NCI-H510A treated with DMSO at 0.1 percent for 48 hours (cell line): ENCODE measurements at regions not wholly inside any gene's neighbourhood (a gene's known extent, or its start where the extent isn't known, plus 50 kb on each side); places are given as distances from the start of the nearest gene placed in this dataset.

Source experiments
- DNase-seq: peaks from one replicate; lab custom pipeline; 2025; lab: John Stamatoyannopoulos, UW

GRCh38 chr1:83029050-83029449 is 969.9 kb downstream of the TTLL7 start:
- no peak for DNase-seq

GRCh38 chr1:83028467-83028866 is 970.5 kb downstream of the TTLL7 start:
- DNase-seq = no peak

- DNase-seq = no peak
Observed at GRCh38 chr1:83027511-83027910, 971.4 kb downstream of the TTLL7 start.

- DNase-seq = no peak
Observed at GRCh38 chr1:83026745-83027144, 972.2 kb downstream of the TTLL7 start.

- no peak for DNase-seq
Observed at GRCh38 chr1:83024251-83024767, 974.6 kb downstream of the TTLL7 start.

- DNase-seq = no peak
Observed at GRCh38 chr1:83023212-83023611, 975.7 kb downstream of the TTLL7 start.

DNA sequence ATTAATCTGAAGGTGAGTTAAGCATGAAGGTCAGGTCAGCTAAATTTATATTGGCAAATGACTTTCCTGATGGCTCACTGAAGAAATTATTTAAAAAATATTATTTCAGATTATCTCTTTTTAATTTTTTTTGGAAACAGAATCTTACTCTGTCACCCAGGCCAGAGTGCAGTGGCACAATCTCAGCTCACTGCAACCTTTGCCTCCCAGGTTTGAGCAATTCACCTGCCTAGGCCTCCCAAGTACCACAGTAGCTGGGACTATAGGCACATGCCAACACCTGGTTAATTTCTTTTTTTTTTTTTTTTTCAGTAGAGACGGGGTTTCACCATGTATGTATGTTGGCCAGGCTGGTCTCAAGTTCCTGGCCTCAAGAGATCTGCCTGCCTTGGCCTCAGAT is 976.7 kb downstream of the TTLL7 start:
- DNase-seq = no peak

- no peak for DNase-seq
Observed at GRCh38 chr1:83017701-83018100, 981.2 kb downstream of the TTLL7 start.

DNA sequence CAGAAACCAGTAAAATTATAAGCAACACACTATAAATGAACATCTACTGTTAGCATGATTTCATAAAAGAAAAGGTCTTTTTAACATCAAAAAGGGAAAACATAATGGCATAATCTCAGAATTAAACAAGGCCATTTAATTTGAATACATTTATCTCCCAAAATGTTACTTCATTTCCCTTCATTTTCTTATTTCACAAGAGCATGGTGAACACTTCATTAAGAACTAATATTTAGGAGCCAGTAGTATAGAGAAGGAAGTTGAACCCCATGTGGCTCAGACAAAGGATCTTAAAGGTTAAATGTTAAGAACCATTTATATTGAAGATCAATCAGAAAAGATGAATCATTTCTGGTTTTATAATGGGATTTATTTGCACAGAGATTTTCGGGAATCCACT is 981.7 kb downstream of the TTLL7 start:
- DNase-seq = no peak

DNA sequence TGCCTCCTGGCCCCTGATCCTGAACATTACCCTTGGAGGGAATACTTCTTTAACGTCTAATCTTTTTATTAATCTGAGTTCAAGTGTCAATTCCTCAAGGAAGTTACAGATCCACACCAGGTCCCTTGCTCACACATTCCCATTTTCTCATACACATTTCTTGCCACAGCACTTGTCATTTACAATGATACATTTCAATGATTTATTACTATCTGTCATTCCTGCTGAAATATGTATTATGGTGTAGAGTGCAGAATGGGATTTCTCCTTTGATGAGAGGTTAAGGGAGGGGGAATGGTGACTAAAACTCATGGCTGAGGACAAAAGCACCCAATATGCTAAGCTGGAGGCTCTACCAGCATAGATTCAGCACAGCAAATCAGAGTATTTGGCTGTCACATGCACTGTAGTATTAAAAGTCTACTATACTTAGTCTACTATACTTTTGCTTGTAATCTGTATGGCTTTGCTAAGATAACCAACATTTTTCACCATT is 982.5 kb downstream of the TTLL7 start:
- DNase-seq = no peak

- no peak for DNase-seq
Observed at GRCh38 chr1:83015163-83015562, 983.8 kb downstream of the TTLL7 start.

GRCh38 chr1:83012950-83013349 is 986.0 kb downstream of the TTLL7 start:
- no peak for DNase-seq

GRCh38 chr1:83011265-83011664 is 987.7 kb downstream of the TTLL7 start:
- no peak for DNase-seq

GRCh38 chr1:83006271-83006670 is 992.7 kb downstream of the TTLL7 start:
- no peak for DNase-seq

- DNase-seq = no peak
Observed at GRCh38 chr1:83000286-83000685, 998.6 kb downstream of the TTLL7 start.

DNA sequence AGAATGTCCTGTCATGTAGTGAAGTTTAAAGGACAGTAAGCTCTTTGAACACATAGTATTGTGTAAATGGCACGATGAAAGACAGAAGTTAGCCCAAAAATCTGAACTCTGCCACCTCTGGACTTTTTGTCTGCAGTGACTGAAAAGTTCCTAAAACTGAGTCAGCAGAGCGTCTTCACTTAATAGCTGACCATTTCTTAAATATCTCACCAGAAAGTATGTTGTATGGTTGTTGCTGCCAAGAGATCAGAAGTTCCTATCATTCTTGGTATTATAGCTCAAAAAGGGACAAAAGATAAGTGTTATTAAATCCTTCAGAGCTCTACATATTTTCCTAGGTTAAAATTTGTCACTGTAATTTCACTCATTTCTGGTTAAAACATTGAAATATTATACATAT is 1003.0 kb downstream of the TTLL7 start:
- DNase-seq = no peak

- DNase-seq = no peak
Observed at GRCh38 chr1:82994616-82995263, 1004.2 kb downstream of the TTLL7 start.

DNA sequence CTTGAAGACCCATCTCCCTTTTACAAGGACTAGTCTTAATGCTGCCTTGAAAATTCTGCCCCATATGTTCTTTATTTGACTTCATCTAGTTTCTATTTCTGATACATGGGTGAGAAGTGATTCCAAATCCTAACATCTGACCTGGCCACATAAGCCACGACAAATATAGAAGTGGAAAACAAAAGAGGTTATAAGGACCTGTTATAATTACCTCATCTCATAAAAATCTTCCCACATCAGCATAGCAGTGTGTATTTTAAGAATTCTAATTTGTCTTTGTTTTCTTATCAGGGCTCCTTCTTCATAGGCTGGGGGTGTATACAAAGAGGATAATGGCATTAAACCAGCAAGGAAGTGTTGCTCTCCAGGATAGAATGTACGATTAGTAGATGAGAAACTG is 1007.4 kb downstream of the TTLL7 start:
- no peak for DNase-seq

DNA sequence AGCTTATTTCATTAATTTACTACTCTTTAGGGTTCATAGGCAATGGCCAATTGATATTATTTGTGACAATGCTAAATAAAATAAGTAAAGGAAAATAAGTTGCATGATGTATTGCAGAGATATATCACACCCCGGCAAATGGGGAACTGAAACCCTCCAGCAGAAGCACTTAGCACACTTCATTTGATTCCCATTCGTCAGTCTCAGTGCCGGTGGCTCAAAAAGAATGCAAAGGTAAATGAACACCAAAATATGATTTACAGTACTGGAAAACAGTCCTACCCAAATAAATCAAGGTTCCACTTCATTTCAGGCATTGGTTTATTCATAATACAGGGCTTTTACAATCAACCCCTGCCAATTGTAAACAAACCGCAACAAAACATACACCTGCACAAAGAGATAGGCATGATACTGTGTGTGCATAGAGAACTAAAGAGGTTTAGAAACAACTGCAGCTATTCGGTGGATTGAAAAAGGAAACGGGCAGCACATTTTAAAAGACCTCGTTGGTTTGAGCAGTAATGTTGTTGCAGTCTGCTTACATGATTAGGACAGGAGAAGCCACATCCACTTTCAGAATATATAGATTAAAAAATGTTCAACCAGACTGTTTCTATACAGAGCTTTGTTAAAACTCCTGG is 1019.2 kb downstream of the TTLL7 start:
- peak; percentile 86 for DNase-seq

- no peak for DNase-seq
Observed at GRCh38 chr1:82978461-82979324, 1020.2 kb downstream of the TTLL7 start.

DNA sequence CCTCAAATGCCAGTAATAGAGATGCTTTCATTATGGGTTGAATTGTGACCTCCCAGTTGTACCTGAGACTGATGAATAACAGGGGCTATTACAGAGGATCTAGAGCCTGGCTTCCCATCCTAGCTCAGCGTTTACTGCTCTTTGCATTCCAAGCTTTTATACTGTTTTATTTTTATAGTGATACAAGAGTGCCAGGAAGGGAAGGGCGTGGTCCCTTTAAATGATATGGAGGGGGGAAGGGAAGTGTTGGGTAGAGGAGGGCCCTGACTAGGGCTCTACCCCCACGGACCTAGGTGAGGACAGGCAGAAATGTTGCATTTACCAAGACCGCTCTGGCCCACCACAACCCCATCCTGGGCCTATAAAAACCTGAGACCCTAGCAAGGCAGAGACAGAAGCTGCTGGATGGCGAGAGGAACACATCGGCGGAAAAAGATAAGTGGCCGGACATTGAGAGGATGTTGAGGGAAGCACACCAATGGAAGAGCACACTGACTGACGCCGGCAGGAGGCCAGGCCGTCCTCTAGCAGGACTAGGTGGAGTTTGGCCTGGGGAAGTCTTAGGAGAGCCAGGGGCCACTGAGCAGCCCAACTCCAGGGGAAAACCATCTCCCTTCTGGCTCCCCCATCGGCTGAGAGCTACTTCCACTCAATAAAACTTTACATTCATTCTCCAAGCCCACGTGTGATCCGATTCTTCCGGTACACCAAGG is 1025.9 kb downstream of the TTLL7 start:
- DNase-seq = no peak

GRCh38 chr1:82969340-82969739 is 1029.6 kb downstream of the TTLL7 start:
- no peak for DNase-seq
